Daoy (cell line): ENCODE measurements at regions not wholly inside any gene's neighbourhood (a gene's known extent, or its start where the extent isn't known, plus 50 kb on each side); places are given as distances from the start of the nearest gene placed in this dataset.

ENCODE experiments used
- DNase-seq: peaks from one replicate; pipeline ENCODE4 v3.0.0-alpha.2; 2015; ENCODE audit warnings: low read depth

GRCh38 chr1:55717111-55717510 lies 501.9 kb upstream of the USP24 start:
- no peak for DNase-seq

- DNase-seq = no peak
Measured at GRCh38 chr1:55716610-55717009, 501.4 kb upstream of the USP24 start.

GRCh38 chr1:55716151-55716550 lies 501.0 kb upstream of the USP24 start:
- DNase-seq = no peak

DNA sequence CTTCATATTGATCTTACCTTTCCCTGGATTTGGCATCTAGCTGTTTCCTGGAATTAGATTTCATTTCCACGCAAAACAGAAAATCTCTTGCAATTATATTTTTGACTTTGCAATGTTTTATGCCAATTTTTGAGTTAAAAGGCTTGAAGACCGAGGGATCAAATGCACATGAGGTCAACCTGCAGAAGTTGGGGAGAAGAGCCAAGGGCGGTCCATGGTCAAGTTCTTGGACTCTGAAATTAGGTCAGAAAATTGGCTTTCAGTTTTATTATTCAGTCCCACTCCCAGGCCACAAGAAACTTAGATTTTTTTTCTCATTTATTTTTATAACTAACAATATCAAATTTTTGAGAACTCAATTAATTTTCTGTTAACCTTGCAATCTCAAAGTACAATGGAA lies 499.1 kb upstream of the USP24 start:
- DNase-seq = no peak

- DNase-seq = no peak
Measured at GRCh38 chr1:55713516-55713915, 498.4 kb upstream of the USP24 start.

DNA sequence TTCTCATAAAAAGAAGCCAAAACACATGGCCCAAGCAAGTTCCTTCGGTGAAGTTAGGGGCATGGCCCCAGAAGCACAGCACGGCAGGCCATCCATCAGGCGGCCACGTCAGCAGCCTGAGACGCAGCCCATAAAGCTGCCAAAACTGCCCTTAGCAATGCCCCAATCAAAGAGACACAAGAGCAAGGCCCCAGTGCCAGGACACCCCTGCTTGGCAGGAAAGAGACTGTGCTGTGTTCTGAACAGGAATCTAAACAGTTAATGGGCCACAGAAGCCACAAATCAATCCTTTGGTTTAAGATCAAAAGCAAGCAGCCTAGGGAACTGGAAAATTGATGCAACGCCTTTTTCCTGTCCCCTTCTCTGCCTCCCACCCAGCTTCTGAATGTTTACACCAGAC lies 497.0 kb upstream of the USP24 start:
- DNase-seq = no peak

DNA sequence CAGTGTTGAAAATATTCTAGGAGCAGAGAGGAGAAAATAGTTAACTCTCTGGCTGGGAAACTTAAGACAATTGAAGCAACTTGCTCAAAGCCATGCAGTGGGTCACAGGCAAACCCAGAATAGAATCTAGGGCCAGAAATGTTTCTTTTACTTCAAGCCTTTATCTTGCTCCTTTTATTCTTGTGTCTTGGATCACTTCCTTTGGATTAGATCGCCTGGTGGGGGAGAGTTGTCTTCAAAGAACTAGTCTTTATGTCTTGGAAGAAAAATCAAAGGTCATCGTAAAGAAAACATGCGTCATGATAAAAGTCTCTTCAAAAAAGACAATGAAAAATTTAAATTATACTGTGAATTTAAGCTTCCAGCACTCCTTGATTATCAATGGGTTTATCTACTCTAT lies 493.6 kb upstream of the USP24 start:
- DNase-seq = no peak

DNA sequence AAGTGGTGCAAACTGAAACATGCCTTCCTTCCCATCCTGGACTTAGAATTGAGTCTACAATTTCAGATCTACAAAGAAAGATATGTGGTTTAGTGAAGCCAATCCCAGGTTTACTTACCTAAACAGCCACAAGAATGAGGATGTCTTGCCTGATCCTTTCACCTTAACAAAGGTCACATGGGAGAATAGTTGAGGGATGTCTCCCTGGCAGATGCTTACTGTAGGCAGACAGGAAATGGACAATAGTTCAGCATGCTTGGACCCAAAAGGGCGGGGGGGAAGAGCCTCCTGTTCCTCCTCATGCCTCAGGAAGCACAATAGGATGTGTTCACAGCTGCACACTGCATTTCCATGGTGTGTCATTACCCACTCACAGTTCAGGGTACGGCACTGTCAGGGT lies 492.7 kb upstream of the USP24 start:
- DNase-seq = no peak

DNA sequence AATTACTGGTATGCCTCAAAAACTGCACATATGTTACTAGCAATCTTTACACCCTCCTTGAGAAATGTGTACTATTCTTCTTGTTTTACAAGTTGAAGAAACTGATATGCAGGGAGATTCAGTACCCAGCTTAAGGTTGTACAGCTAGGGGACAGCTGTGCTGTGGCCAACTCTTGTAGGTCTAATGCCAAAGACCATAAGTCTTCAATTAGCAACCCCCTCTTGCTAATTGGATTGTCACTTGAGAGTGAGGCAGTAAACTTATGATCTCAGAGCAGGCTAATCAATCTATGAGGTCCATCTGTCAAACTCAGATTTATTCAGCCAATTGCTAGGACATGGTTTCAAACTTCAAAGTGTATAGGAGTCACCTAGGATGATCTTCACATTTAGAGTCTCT lies 492.0 kb upstream of the USP24 start:
- DNase-seq = no peak

DNA sequence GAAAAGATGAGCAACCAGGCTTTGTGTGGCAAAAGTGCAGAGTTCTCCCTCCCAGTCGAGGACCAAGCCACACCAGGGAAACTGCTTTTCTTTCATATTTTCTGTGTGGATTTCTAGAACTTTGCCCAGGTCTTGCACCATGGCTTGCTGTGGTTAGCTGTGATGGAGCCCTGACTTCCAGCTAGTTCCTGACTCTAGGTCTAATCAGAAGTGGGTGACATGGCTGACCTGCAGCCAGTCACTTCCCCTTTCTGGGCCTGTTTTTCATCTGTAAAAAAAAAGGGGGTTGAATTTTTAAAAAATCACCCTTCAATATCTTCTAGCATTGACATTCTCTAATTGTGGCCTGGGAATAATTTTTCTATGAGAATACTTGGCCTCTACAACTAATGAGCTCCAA lies 491.2 kb upstream of the USP24 start:
- DNase-seq = no peak

DNA sequence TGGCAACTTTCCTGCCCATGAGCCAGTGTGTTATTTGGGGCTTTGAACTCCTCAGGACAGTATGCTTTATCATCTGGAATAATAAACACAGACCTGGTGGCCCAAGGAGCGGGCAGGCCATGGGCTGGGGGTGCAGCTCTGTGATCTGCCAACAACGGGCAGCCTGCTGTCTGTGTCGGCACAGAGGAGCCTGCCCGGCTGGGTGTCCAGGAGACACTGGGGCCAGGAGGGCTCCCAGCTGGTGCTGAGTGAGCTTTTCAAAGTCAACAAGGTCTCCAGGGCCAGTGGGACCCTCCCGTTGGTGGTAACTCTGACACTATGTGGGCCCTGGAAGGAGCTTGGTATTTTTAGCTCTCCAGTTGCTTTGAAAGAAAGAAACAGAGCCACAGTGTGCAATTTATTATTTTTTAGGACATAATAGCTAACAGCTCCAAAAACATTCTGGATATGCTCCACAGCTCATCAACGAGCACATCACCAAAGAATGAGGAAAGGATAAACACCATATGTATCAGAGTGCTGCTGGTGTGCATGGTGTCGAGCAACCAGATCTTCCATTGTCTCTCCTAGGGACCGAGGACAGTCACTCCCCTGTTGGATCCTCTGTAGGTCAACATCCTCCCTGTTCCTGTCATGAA lies 488.7 kb upstream of the USP24 start:
- no peak for DNase-seq

DNA sequence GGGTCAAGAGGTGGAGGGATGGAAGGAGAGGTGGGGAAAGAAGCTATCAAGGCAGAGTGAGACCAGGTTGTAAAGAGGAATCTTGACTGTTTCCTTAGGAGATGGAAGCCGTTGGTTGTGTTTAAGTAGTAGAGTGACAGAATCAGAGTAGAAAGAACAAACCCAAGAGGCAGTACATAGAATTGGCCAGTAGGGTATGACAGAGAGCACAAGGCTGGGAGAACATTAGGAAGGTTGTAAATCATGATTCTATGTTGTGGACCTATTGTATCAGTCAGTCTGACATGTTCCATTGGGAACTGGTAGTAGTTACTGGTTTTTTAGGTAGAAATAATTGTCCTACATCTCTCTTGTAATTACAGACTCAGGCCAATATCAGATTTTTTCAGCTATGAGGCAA lies 486.9 kb upstream of the USP24 start:
- DNase-seq = no peak

- DNase-seq = peak; percentile 21
Measured at GRCh38 chr1:55700359-55701130, 485.4 kb upstream of the USP24 start.

- no peak for DNase-seq
Measured at GRCh38 chr1:55699228-55699627, 484.1 kb upstream of the USP24 start.

DNA sequence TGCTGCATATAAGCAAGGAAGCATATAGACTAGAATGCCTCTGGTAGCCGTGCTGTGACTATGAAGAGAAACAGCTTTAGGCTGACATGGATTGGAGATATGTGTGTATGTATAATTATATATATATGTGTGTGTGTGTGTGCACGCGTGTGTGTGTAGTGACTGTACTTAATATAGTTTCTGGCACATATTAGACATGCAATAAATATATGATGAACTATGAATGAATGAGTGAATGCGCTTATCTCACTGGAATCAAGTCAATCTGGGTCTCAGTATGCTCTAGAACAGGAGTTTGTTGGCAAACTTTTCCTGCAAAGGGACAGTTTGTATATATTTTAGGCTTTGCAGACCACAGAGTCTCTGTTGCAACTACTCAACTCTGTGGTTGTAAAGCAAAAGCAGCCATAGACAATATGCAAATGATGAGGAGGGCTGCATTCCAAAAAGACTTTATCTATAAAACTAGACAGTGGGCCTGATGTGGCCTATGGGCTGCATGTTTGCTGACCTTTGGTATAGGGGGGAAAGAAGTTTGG lies 482.9 kb upstream of the USP24 start:
- no peak for DNase-seq

DNA sequence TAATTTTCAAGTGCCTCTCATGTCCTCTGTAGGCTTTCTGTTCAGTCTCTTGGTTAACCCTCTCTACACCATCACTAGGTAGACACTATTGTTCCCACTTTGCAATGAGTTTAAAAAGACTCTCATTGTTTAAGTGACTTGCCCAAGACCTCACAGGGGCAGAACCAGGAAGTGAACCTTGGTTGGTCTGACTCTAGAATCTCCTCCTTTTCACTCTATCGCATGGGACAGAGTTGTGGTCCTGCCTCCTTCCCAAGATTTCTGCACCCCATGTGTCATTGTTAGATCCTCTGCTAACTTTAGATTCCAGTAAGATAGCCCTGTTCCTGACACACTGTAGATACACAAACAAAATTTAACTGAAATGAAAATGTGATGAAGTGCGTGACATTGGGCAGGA lies 481.7 kb upstream of the USP24 start:
- DNase-seq = no peak

DNA sequence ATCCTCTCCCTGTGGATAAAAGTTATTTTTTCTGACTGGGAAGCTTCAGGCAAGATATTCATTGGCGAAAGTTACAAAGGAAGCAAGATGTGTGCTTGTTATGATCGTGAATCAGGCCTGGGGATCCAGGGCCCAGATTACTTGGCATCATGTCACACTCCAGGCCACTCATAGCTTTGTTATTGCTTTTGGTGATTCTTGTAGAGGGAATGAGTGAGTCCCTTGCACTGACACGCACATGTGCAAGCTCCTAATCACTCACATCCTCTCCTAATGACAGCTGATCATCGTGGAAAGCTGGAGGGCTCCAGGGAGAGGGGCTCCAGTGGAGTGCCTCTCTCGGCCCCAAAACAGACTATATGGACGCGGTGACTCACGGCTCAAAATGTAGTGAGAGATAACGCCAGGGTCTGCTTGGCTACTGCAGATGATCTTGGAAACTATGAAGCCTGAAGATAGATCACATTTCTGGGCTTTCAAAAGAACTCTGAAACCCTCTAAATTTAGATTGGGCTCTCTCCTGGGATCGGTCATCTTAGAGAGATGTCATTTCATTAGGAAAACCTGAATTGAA lies 481.1 kb upstream of the USP24 start:
- peak; percentile 67 for DNase-seq

- DNase-seq = no peak
Measured at GRCh38 chr1:55695552-55695951, 480.4 kb upstream of the USP24 start.

DNA sequence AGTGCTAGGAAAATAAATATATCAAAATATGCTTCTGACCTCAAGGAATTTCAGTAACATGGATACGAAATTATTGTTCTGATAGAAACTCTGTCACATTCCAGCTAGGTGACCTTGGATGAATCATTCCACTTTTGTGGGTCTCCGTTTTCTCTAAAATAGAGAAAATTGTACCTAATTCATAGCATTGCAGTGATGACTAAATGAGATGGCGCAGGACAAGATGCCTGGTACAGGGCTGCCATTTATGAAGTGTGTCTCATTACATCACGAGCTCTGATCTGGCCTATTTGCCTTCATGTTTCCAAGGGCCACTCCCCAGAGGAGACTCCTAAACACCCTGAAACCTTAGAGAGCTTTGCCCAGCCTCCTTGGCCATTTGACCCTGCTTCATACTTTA lies 480.0 kb upstream of the USP24 start:
- DNase-seq = no peak

DNA sequence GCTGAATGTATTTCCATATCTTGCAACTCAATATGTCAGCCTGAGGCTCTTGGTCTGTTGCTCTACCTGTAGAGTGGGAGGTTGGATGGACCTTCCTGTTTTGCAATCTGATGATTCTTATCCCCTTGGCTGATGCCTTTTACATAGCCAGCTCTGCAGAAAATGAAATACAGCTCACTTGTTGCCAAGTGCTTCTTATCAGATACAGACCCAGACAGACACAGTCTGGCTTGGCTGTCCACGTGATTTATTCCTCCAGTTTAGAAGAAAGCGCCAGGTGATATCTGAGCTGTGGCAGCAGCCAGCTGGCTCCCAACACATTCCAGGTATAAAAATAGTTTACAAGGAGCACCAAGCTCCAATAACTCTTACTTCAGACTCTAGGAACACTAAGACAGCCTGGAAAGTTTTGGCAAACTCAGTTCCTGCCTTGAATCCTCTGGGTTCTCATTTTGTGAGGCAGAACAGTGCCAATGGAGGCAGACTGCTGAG lies 479.2 kb upstream of the USP24 start:
- no peak for DNase-seq

DNA sequence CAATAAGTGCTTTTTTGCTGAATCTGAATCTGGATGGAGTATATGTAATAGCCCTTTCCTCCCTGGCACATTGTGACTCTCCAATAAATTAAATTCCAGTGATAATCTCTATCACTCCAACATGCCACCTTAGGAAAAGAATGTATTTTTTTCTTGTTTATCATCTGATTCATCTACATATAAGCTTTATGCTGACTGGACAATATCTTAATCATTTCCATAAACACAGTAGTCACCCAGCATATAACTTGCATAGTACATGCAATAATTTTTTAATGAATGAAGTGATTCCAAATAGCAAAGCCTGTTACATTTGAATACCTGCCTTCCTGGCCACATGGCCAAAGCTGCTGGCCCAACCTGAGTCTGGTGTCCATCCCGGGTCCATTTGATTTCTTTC lies 477.6 kb upstream of the USP24 start:
- DNase-seq = no peak

DNA sequence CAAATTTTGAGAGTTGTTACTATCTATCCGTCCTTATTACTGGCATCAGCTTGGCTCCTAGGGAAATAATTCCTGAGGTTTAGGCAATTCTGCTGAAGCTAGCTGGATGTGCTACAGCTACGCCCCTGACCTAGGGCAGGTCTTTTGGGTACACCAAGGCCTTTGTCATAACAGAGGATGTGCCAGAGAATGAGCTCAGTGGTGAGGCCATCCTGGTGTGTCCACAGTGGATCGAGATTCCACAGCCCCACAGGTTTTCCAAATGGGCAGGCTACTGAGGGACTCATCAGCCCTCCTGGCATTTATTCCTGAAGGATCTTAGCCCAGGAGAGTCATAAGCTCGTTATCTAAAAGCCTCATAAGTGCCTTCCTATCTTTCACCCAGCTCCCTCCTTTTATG lies 475.2 kb upstream of the USP24 start:
- DNase-seq = no peak

GRCh38 chr1:55689800-55690199 lies 474.6 kb upstream of the USP24 start:
- no peak for DNase-seq
